ENCODE measurements at regions not wholly inside any gene's neighbourhood (a gene's known extent, or its start where the extent isn't known, plus 50 kb on each side); places are given as distances from the start of the nearest gene placed in this dataset.

DNA sequence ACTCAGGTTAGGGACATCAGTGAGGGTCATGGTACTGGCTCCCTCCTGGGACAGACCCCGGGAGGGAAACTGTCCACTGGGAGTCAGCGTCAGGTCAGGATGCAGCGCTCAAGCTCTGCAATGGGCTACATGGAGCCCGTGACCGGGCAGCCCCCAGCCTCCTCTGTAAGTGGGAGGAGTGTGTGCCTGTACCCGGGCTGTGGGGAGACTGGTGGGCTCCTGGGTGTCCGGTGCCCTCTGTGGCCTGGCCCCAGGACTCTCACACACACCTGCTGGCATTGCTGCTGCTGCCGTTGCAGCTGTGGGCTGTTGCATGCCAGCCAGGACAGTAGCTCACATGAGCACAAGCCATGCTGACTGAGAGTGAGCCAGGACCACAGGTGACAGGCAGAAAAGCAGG is 630.3 kb downstream of the TBC1D22A start:
- ChIA-PET POLR2A (no interaction called here), CTCF (no interaction called here)
- no peaks in the 10 kb centered on the region for H3K36me3 ChIP-seq (ENCODE audit: control insufficient read depth, insufficient read depth, low read length)
- no peaks in the 10 kb centered on the region for H3K27me3 ChIP-seq (ENCODE audit: control insufficient read depth, insufficient read depth, low read length)
- TF ChIP-seq, protein P1, sequence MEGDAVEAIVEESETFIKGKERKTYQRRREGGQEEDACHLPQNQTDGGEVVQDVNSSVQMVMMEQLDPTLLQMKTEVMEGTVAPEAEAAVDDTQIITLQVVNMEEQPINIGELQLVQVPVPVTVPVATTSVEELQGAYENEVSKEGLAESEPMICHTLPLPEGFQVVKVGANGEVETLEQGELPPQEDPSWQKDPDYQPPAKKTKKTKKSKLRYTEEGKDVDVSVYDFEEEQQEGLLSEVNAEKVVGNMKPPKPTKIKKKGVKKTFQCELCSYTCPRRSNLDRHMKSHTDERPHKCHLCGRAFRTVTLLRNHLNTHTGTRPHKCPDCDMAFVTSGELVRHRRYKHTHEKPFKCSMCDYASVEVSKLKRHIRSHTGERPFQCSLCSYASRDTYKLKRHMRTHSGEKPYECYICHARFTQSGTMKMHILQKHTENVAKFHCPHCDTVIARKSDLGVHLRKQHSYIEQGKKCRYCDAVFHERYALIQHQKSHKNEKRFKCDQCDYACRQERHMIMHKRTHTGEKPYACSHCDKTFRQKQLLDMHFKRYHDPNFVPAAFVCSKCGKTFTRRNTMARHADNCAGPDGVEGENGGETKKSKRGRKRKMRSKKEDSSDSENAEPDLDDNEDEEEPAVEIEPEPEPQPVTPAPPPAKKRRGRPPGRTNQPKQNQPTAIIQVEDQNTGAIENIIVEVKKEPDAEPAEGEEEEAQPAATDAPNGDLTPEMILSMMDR (IDR thresholded peaks at IDR 0.05; ENCODE audit: insufficient read depth, low read depth, low read length) = no peak
- no peak overlapping the region for H3K4me3 ChIP-seq (ENCODE audit: low read depth, low read length)
- no peak for DNase-seq (ENCODE audit: low read depth)

DNA sequence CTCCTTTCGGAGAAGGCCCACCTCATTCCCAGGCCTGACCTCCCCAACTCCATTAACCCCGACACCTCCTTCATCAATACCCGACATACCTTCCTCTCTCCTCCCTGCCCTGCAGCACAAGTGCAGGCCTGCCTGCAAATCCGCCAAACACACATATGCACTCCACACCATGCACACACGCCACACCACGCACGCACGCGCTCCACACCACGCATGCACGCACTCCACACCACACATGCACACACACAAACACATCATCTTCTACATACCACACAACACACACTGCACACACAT is 629.6 kb downstream of the TBC1D22A start:
- Histone ChIP-seq H3K4me3 (ENCODE audit: low read depth, low read length) (no peak overlapping the region), H3K36me3 (ENCODE audit: control insufficient read depth, insufficient read depth, low read length) (no peaks in the 10 kb centered on the region), H3K27me3 (ENCODE audit: control insufficient read depth, insufficient read depth, low read length) (no peaks in the 10 kb centered on the region)
- TF ChIP-seq, protein P1 (IDR thresholded peaks at IDR 0.05; ENCODE audit: insufficient read depth, low read depth, low read length) = no peak
- ChIA-PET CTCF (no interaction called here), POLR2A (no interaction called here)
- no peak for DNase-seq (ENCODE audit: low read depth)

DNA sequence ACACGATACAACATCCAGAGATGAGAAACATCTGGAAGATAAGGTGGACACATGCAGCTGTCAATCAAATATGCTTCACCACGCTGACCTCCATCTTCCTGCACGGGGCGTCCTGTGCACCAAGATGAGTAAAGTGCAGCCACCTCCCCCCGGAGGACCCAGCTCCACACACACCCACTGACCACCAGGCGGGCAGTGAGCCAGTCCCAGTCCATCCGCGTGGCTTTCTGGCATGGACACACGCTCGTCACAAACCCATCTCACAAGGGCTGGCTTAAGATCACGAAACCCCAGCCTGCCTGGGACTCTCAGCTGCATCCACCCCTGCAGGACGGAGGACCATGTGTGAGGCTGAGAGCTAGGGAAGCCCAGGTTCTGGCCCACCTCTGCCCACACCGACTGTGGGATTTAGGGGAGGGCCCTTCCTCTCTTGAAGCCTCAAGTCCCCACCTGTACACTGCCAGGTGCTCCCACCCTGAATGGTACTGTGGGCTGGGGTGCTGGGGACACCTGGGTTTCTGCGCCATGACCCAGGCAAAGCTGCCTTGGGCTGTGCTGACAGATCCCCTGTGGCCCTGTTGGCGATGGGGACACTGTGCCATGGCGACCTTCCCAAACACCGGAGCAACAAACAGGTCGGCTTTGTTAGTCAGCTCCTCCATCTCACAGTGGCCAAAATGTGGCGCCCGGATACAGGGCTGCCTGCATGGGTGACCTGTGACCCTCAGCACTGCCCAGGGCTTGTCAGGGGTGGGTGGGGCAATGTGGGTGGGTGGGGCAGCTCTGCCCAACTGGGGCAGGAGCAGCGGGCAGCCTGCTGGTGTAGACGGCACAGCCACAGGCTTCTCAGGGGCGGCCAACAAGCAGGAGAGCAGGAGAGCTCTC is 629.0 kb downstream of the TBC1D22A start:
- no peak for DNase-seq (ENCODE audit: low read depth)
- no peaks in the 10 kb centered on the region for H3K36me3 ChIP-seq (ENCODE audit: control insufficient read depth, insufficient read depth, low read length)
- TF ChIP-seq, protein P1 (IDR thresholded peaks at IDR 0.05; ENCODE audit: insufficient read depth, low read depth, low read length) = no peak
- ChIA-PET CTCF (no interaction called here), POLR2A (no interaction called here)
- H3K27me3 ChIP-seq (ENCODE audit: control insufficient read depth, insufficient read depth, low read length) = no peaks in the 10 kb centered on the region
- no peak overlapping the region for H3K4me3 ChIP-seq (ENCODE audit: low read depth, low read length)

DNA sequence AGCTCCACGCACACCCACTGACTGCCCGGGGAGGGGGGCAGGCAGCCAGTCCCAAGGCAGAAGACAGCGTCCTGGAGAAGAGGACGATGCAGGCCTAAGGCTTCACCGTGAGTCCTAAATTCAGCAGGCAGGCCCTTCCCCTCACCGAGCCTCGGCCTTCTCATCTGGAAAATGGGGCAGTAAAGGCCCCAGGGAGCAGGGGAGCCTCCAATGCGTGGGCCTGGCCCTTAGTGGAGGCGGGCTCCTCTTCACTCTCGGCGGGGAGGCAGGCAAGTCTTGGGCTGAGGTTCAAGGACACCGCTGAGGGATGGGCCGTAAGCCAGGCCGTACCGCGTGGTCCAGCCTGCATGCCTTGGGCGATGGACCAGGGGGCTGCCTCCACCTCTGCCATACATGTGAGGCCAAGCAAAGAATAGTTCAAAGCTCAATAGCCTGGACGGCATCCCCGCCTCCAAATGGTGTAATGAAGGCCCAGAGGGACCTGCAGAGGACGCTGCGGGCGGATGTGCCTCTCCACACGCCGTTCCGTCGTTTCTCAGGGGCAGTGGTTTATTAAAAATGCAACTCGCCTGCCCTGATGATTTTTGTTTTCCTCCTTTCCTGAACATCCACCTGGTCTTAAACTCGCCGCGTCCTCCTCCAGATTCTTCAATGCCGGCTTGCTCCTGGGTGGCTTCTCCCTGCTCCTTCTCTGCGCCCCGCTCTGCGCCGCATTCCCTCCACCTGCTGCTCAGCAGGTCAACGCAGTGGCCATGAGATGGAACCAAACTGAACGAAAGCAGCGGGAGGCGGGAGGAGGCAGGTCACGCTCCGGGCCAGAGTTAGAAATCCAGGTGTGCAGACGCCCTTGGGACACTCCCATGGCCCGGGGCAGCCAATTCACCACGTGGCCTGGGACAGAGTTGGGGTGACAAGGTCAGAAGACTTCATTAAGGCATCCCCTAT is 627.8 kb downstream of the TBC1D22A start:
- TF ChIP-seq, protein P1 (IDR thresholded peaks at IDR 0.05; ENCODE audit: insufficient read depth, low read depth, low read length) = no peak
- Histone ChIP-seq H3K36me3 (ENCODE audit: control insufficient read depth, insufficient read depth, low read length) (no peaks in the 10 kb centered on the region), H3K4me3 (ENCODE audit: low read depth, low read length) (no peak overlapping the region), H3K27me3 (ENCODE audit: control insufficient read depth, insufficient read depth, low read length) (no peaks in the 10 kb centered on the region)
- CTCF ChIA-PET = no interaction called here
- POLR2A ChIA-PET = no interaction called here
- no peak for DNase-seq (ENCODE audit: low read depth)

DNA sequence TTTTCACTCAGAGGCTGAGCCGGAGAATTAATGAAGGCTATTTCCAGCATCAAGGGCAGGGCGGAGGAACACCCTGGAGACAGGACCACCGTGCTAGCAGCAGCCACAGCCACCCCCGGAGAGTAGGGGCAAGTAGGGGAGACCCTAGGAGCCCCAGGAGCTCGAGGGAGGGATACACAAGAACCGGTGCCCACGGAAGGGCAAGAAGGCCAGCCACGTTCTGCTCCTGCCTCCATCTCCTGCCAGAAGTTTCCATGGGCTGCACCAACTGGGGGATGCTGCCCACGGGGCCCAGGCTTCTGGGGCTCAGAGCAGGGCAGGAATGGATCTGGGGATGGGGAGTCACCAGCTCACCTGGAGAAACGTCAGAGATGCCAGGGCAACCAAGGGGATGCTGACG is 626.8 kb downstream of the TBC1D22A start:
- Histone ChIP-seq H3K4me3 (ENCODE audit: low read depth, low read length) (no peak overlapping the region), H3K36me3 (ENCODE audit: control insufficient read depth, insufficient read depth, low read length) (no peaks in the 10 kb centered on the region), H3K27me3 (ENCODE audit: control insufficient read depth, insufficient read depth, low read length) (no peaks in the 10 kb centered on the region)
- CTCF ChIA-PET = no interaction called here
- DNase-seq (ENCODE audit: low read depth) = no peak
- POLR2A ChIA-PET = no interaction called here
- TF ChIP-seq, protein P1 (IDR thresholded peaks at IDR 0.05; ENCODE audit: insufficient read depth, low read depth, low read length) = no peak

Data from BJ (cell line).